SH-SY5Y (cell line): ENCODE measurements at regions not wholly inside any gene's neighbourhood (a gene's known extent, or its start where the extent isn't known, plus 50 kb on each side); places are given as distances from the start of the nearest gene placed in this dataset.

ENCODE experiments used
- GATA2 ChIP-seq: IDR thresholded peaks from 2 replicates; pipeline ENCODE4 v1.6.1; 2011; ENCODE audit warnings: mild to moderate bottlenecking, low read depth, low read length
- GATA3 ChIP-seq: IDR thresholded peaks from 2 replicates; pipeline ENCODE4 v1.6.1; 2011; ENCODE audit warnings: low read depth, mild to moderate bottlenecking, low read length, moderate library complexity

DNA sequence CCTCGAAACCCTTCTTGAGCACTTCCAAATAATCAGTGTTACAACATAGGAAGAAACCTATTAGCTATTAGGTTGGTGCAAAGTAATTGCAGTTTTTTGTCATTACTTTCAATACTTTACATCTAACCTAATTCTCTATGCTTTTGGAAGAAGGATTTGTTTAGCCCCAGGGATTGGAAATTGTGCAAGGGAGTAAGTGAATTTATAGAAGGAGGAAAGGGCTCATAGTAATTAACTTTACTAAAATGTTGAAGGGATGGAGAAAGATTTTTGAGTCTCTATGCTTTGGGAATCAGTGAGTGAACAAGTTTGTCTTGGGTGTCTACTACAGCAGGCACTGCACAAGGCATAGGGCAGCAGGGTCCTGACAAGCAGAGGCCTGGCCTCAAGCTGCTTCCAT lies 261.1 kb downstream of the EN1 start:
- TF ChIP-seq GATA2 (no peak), GATA3 (no peak)
